Retina (tissue), 1 donor: ENCODE measurements at regions not wholly inside any gene's neighbourhood (a gene's known extent, or its start where the extent isn't known, plus 50 kb on each side); places are given as distances from the start of the nearest gene placed in this dataset.

Source experiments
- DNase-seq: peaks from one replicate; pipeline ENCODE4 v3.0.0-alpha.2; 2016

- DNase-seq, result no peak
These were observed 1091.2 kb upstream of the PIK3C3 start for GRCh38 chr18:40863801-40864200.

GRCh38 chr18:40860189-40860588 lies 1094.8 kb upstream of the PIK3C3 start:
- DNase-seq, result no peak

GRCh38 chr18:40855661-40856060 lies 1099.4 kb upstream of the PIK3C3 start:
- peak; percentile 16 for DNase-seq

GRCh38 chr18:40852406-40852805 lies 1102.6 kb upstream of the PIK3C3 start:
- DNase-seq, result no peak

- DNase-seq, result no peak
These were observed 1104.0 kb upstream of the PIK3C3 start for GRCh38 chr18:40851014-40851429.

- DNase-seq, result no peak
These were observed 1105.1 kb upstream of the PIK3C3 start for GRCh38 chr18:40849886-40850285.

- no peak for DNase-seq
These were observed 1113.6 kb upstream of the PIK3C3 start for GRCh38 chr18:40841467-40841866.

- no peak for DNase-seq
These were observed 1114.0 kb upstream of the PIK3C3 start for GRCh38 chr18:40841063-40841462.

GRCh38 chr18:40832362-40832761 lies 1122.7 kb upstream of the PIK3C3 start:
- no peak for DNase-seq

GRCh38 chr18:40824291-40824690 lies 1130.7 kb upstream of the PIK3C3 start:
- no peak for DNase-seq

- peak; percentile 5 for DNase-seq
These were observed 1133.3 kb upstream of the PIK3C3 start for GRCh38 chr18:40821596-40822243.

- no peak for DNase-seq
These were observed 1142.0 kb upstream of the PIK3C3 start for GRCh38 chr18:40812981-40813515.

- no peak for DNase-seq
These were observed 1144.7 kb upstream of the PIK3C3 start for GRCh38 chr18:40810372-40810771.

- DNase-seq, result no peak
These were observed 1165.7 kb upstream of the PIK3C3 start for GRCh38 chr18:40789286-40789685.

- DNase-seq, result no peak
These were observed 1172.4 kb upstream of the PIK3C3 start for GRCh38 chr18:40782453-40783130.

GRCh38 chr18:40769786-40770185 lies 1185.2 kb upstream of the PIK3C3 start:
- no peak for DNase-seq

- no peak for DNase-seq
These were observed 1194.8 kb upstream of the PIK3C3 start for GRCh38 chr18:40760251-40760650.

- no peak for DNase-seq
These were observed 1200.6 kb upstream of the PIK3C3 start for GRCh38 chr18:40754477-40754876.

GRCh38 chr18:40752316-40752715 lies 1202.7 kb upstream of the PIK3C3 start:
- no peak for DNase-seq

- DNase-seq, result no peak
These were observed 1203.8 kb upstream of the PIK3C3 start for GRCh38 chr18:40751186-40751585.

- DNase-seq, result no peak
These were observed 1216.0 kb upstream of the PIK3C3 start for GRCh38 chr18:40739029-40739428.

GRCh38 chr18:40738321-40738880 lies 1216.6 kb upstream of the PIK3C3 start:
- no peak for DNase-seq

- no peak for DNase-seq
These were observed 1246.3 kb upstream of the PIK3C3 start for GRCh38 chr18:40708726-40709125.

- no peak for DNase-seq
These were observed 1247.2 kb upstream of the PIK3C3 start for GRCh38 chr18:40707797-40708196.
